B cell (primary cell): ENCODE measurements at regions not wholly inside any gene's neighbourhood (a gene's known extent, or its start where the extent isn't known, plus 50 kb on each side); places are given as distances from the start of the nearest gene placed in this dataset.
"Not testable (repeated sequence)": the region's sequence is repeated elsewhere in the genome, so short reads cannot be mapped to it uniquely, and the experiment has no call there.

Experiments used
- ATAC-seq: fragments of 200-7000 bp; cut with Tn5 transposase; one replicate; pipeline ENCODE4 v1.10.0; 2021; ENCODE audit warnings: low read depth, mild to moderate bottlenecking, moderate number of reproducible peaks, moderate library complexity
- CTCF ChIA-PET: fragments of 350-600 bp; sonication (Branson Sonifier 250); formaldehyde crosslinking; loops from one replicate; lab custom pipeline; 2021; ENCODE audit warnings: antibody characterized with exemption, inconsistent platforms; lab: Charles Lee
- POLR2A ChIA-PET: fragments of 350-600 bp; sonication (Branson Sonifier 250); formaldehyde crosslinking; loops from one replicate; lab custom pipeline; 2021; ENCODE audit warnings: antibody characterized with exemption; lab: Charles Lee
- DNase-seq: peaks from one replicate; pipeline ENCODE4 v3.0.0; 2013
- H2AFZ ChIP-seq: 2 replicates; pipeline ENCODE4 v1.6.1; 2012; ENCODE audit warnings: mild to moderate bottlenecking, low read depth, low read length; ENCODE audit not compliant: insufficient read depth, poor library complexity, severe bottlenecking
- H3K27ac ChIP-seq, 2 donors: 1 replicate in 1 of 2; 2 replicates in 1 of 2; pipeline ENCODE4 v1.5.1; 2012 to 2013; ENCODE audit warnings: low read length in 2 of 2, mild to moderate bottlenecking in 2 of 2, moderate library complexity in 1 of 2
- H3K27me3 ChIP-seq, 4 experiments: fragments of 200-600 bp in 1 of 4; sonication (generic) in 1 of 4; replicated peaks in 1 of 4; 1 replicate in 2 of 4; 2 replicates in 2 of 4; pipeline versions ENCODE4 v1.6.1 to v1.7.0; 2013 to 2016; ENCODE audit warnings: low read length in 3 of 4, mild to moderate bottlenecking in 2 of 4, mixed read lengths in 1 of 4, moderate library complexity in 1 of 4; ENCODE audit not compliant: insufficient read depth in 4 of 4, control insufficient read depth in 3 of 4; ENCODE audit errors: control extremely low read depth in 1 of 4
- H3K36me3 ChIP-seq, 2 experiments: replicated peaks in 1 of 2; 1 replicate in 1 of 2; 2 replicates in 1 of 2; pipeline versions ENCODE4 v1.6.1 to v1.7.1; 2013; ENCODE audit warnings: low read length in 1 of 2; ENCODE audit not compliant: insufficient read depth in 2 of 2, control insufficient read depth in 1 of 2; ENCODE audit errors: control extremely low read depth in 1 of 2, extremely low read depth in 1 of 2
- H3K4me1 ChIP-seq, 2 donors: fragments of 200-600 bp in 1 of 2; sonication (generic) in 1 of 2; 1 replicate in 1 of 2; 2 replicates in 1 of 2; pipeline versions ENCODE4 v1.5.1 to v1.6.1; 2013 to 2017; ENCODE audit warnings: low read length in 2 of 2; ENCODE audit not compliant: control insufficient read depth in 2 of 2, insufficient read depth in 2 of 2
- H3K4me2 ChIP-seq: replicated peaks from 2 replicates; pipeline ENCODE3; 2012; ENCODE audit warnings: mild to moderate bottlenecking, low read depth, low read length; ENCODE audit not compliant: poor library complexity, severe bottlenecking
- H3K4me3 ChIP-seq, 5 experiments: fragments of 200-600 bp in 1 of 5; sonication (generic) in 1 of 5; 1 replicate in 3 of 5; 2 replicates in 2 of 5; pipeline versions ENCODE4 v1.5.1 to v1.7.0; 2011 to 2016; ENCODE audit warnings: low read length in 4 of 5, mild to moderate bottlenecking in 4 of 5, low read depth in 2 of 5, control low read depth in 1 of 5, moderate library complexity in 1 of 5; ENCODE audit not compliant: insufficient read depth in 1 of 5; ENCODE audit errors: control extremely low read depth in 1 of 5, extremely low read depth in 1 of 5
- H3K79me2 ChIP-seq: fragments of 200-600 bp; sonication (generic); one replicate; pipeline ENCODE4 v1.6.0; 2016; ENCODE audit warnings: low read length; ENCODE audit not compliant: control insufficient read depth, insufficient read depth
- H3K9ac ChIP-seq: fragments of 200-600 bp; sonication (generic); 2 replicates; pipeline ENCODE4 v1.6.1; 2017; ENCODE audit warnings: mild to moderate bottlenecking, low read length, moderate library complexity
- H3K9me3 ChIP-seq, 3 donors: one replicate each; pipeline versions ENCODE4 v1.6.1 to v1.7.1; 2013; ENCODE audit warnings: low read length in 2 of 3; ENCODE audit not compliant: control insufficient read depth in 2 of 3, insufficient read depth in 1 of 3; ENCODE audit errors: control extremely low read depth in 1 of 3
- H4K20me1 ChIP-seq: 2 replicates; pipeline ENCODE4 v1.6.0; 2012; ENCODE audit warnings: mild to moderate bottlenecking, low read length; ENCODE audit not compliant: insufficient read depth, control insufficient read depth, poor library complexity, severe bottlenecking
- H3K27ac Mint-ChIP-seq: one replicate; pipeline ENCODE4 v1.8.0; 2021; ENCODE audit warnings: mixed read lengths
- H3K27me3 Mint-ChIP-seq: one replicate; pipeline ENCODE4 v1.8.0; 2021; ENCODE audit warnings: mixed read lengths
- H3K4me1 Mint-ChIP-seq: one replicate; pipeline ENCODE4 v1.8.0; 2021; ENCODE audit warnings: mixed read lengths
- H3K4me3 Mint-ChIP-seq: one replicate; pipeline ENCODE4 v1.8.0; 2021; ENCODE audit warnings: mixed read lengths
- H3K9me3 Mint-ChIP-seq: one replicate; pipeline ENCODE4 v1.8.0; 2022; ENCODE audit warnings: mixed read lengths; ENCODE audit not compliant: insufficient read depth
- EZH2 ChIP-seq: IDR thresholded peaks from 2 replicates; pipeline ENCODE4 v1.6.1; 2012; ENCODE audit warnings: borderline replicate concordance, low read depth, mild to moderate bottlenecking, moderate library complexity, low read length; ENCODE audit not compliant: insufficient read depth, poor library complexity, severe bottlenecking
- WGBS: methylation state at CpG from one replicate; pipeline ENCODE4 v1.1.5; 2013; ENCODE audit warnings: missing lambda C conversion rate; ENCODE audit not compliant: insufficient coverage; 5-methylcytosine and 5-hydroxymethylcytosine counted together
- intact Hi-C: fragments of 100-400 bp; cut with micrococcal nuclease; formaldehyde crosslinking; loops from one replicate; pipeline ENCODE4 v1.10.0; 2022
- TF ChIP-seq, protein P1 (sequence below): fragments of 200-600 bp; IDR thresholded peaks from one replicate; pipeline ENCODE4 v1.8.0; 2022; ENCODE audit warnings: antibody characterized with exemption, mild to moderate bottlenecking

GRCh38 chr9:106785200-106785599 lies 77.8 kb upstream of the ZNF462 start:
- no peaks in the 10 kb centered on the region for H4K20me1 ChIP-seq
- no peaks in the 10 kb centered on the region for H3K4me1 ChIP-seq
- Mint-ChIP-seq H3K27ac (no peak overlapping the region), H3K4me1 (no peaks in the 10 kb centered on the region), H3K9me3 (no peaks in the 10 kb centered on the region), H3K27me3 (no peaks in the 10 kb centered on the region), H3K4me3 (no peak overlapping the region)
- no peaks in the 10 kb centered on the region for H3K79me2 ChIP-seq
- no peak overlapping the region for H2AFZ ChIP-seq
- DNase-seq (no peak), ATAC-seq (no peak)
- no peak overlapping the region for H3K9ac ChIP-seq
- H3K27me3 ChIP-seq: no peaks in the 10 kb centered on the region
- H3K9me3 ChIP-seq: peaks cover 0 to 2% (median 0%) of the 10 kb centered on the region in 3 donors
- H3K4me2 ChIP-seq: no peak overlapping the region
- WGBS: 100% methylated on average over 3 of the region's 3 CpGs
- H3K36me3 ChIP-seq: no peaks in the 10 kb centered on the region
- TF ChIP-seq EZH2: no peak
- TF ChIP-seq, protein P1, sequence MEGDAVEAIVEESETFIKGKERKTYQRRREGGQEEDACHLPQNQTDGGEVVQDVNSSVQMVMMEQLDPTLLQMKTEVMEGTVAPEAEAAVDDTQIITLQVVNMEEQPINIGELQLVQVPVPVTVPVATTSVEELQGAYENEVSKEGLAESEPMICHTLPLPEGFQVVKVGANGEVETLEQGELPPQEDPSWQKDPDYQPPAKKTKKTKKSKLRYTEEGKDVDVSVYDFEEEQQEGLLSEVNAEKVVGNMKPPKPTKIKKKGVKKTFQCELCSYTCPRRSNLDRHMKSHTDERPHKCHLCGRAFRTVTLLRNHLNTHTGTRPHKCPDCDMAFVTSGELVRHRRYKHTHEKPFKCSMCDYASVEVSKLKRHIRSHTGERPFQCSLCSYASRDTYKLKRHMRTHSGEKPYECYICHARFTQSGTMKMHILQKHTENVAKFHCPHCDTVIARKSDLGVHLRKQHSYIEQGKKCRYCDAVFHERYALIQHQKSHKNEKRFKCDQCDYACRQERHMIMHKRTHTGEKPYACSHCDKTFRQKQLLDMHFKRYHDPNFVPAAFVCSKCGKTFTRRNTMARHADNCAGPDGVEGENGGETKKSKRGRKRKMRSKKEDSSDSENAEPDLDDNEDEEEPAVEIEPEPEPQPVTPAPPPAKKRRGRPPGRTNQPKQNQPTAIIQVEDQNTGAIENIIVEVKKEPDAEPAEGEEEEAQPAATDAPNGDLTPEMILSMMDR: no peak
- no peak overlapping the region for H3K4me3 ChIP-seq
- ChIA-PET CTCF (no interaction called here), POLR2A (no interaction called here)
- intact Hi-C loops: no loop called here
- H3K27ac ChIP-seq: no peak overlapping the region

DNA sequence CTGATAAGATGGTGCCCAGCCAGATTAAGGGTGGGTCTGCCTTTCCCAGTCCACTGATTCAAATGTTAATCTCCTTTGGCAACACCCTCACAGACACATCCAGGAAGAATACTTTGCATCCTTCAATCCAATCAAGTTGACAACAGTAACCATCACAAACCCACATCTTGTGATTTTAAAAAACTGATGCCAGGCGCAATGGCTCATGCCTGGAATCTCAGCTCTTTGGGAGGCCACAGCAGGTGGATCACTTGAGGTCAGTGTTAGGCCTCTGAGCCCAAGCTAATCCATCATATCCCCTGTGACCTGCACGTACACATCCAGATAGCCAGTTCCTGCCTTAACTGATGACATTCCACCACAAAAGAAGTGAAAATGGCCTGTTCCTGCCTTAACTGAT lies 74.9 kb upstream of the ZNF462 start:
- H3K27me3 ChIP-seq, H3K27ac Mint-ChIP-seq, ATAC-seq, H3K4me2 ChIP-seq, H3K9me3 Mint-ChIP-seq, CTCF ChIA-PET, H3K79me2 ChIP-seq, H3K27ac ChIP-seq, DNase-seq, H3K4me3 ChIP-seq, H3K9ac ChIP-seq, H3K27me3 Mint-ChIP-seq, H3K4me3 Mint-ChIP-seq, H4K20me1 ChIP-seq, H3K36me3 ChIP-seq, H3K4me1 Mint-ChIP-seq, H2AFZ ChIP-seq, intact Hi-C loops, H3K9me3 ChIP-seq, H3K4me1 ChIP-seq, POLR2A ChIA-PET: not testable (repeated sequence)
- WGBS: 0% methylated on average over 1 of the region's 2 CpGs
